NB4 (cell line): ENCODE measurements at regions not wholly inside any gene's neighbourhood (a gene's known extent, or its start where the extent isn't known, plus 50 kb on each side); places are given as distances from the start of the nearest gene placed in this dataset.
A peak's percentile ranks its signal among the peaks of the same experiment; 100 is the strongest.

Experiments used
- DNase-seq: peaks from one replicate; pipeline ENCODE4 v3.0.0; 2010; ENCODE audit warnings: low read depth
- H3K4me3 ChIP-seq: one replicate; pipeline ENCODE4 v1.5.1; 2011; ENCODE audit warnings: mild to moderate bottlenecking, low read depth, low read length, moderate library complexity
- MYC ChIP-seq: IDR thresholded peaks from 2 replicates; pipeline ENCODE4 v1.6.1; 2011; ENCODE audit warnings: low read depth, low read length
- POLR2A ChIP-seq: IDR thresholded peaks from 2 replicates; pipeline ENCODE4 v1.6.1; 2011; ENCODE audit warnings: mild to moderate bottlenecking; ENCODE audit not compliant: insufficient read length; ENCODE audit errors: extremely low read depth
- TF ChIP-seq, protein P1 (sequence below): IDR thresholded peaks from 2 replicates; pipeline ENCODE4 v1.6.1; 2011; ENCODE audit warnings: low read depth, low read length
- TF ChIP-seq, protein P2 (sequence below): IDR thresholded peaks from one replicate; pipeline ENCODE4 v1.5.1; 2012; ENCODE audit warnings: low read depth, low read length

DNA sequence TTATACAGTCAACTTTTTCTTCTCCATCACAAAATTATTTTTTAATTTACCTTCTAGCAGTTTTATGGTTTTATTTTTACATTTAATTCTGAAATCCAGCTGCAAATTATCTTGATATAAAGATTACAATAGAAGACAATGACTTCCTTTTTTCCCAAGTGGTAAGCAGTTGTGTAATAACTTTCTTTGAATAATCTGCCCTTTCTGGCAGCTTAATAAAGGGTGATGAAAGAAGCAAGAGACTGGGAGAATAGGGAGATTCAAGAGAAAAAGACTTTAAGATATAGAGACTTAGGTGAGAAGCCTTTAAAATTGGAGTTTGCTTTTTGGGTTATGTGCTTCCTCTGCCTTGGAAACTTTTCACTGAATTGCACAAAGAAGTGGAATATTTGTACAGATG lies 100.4 kb upstream of the FREM1 start:
- TF ChIP-seq POLR2A, result no peak
- TF ChIP-seq, protein P1, sequence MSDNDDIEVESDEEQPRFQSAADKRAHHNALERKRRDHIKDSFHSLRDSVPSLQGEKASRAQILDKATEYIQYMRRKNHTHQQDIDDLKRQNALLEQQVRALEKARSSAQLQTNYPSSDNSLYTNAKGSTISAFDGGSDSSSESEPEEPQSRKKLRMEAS, result no peak
- no peak overlapping the region for H3K4me3 ChIP-seq

DNA sequence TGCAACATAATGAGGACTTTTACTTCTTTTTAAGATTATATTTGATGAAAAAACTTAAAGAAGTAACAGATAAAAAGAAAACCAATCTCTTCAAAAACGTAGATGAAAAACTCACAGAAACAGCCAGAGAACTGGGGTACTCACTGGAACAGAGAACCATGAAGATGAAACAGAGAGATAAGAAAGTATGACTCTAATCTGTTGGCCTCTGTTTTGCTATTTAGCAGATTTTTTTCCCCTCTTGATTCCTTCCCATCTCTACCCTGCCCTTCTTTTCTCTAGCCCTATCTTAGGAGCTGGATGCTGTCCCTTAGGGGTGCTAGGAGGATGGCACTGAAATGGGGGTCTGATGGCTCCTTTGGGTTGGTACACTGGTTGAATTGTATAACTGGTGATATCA lies 97.5 kb upstream of the FREM1 start:
- no peak for DNase-seq
- no peak overlapping the region for H3K4me3 ChIP-seq
- TF ChIP-seq, protein P1, result no peak
- TF ChIP-seq POLR2A (no peak), MYC (no peak)
- TF ChIP-seq, protein P2, sequence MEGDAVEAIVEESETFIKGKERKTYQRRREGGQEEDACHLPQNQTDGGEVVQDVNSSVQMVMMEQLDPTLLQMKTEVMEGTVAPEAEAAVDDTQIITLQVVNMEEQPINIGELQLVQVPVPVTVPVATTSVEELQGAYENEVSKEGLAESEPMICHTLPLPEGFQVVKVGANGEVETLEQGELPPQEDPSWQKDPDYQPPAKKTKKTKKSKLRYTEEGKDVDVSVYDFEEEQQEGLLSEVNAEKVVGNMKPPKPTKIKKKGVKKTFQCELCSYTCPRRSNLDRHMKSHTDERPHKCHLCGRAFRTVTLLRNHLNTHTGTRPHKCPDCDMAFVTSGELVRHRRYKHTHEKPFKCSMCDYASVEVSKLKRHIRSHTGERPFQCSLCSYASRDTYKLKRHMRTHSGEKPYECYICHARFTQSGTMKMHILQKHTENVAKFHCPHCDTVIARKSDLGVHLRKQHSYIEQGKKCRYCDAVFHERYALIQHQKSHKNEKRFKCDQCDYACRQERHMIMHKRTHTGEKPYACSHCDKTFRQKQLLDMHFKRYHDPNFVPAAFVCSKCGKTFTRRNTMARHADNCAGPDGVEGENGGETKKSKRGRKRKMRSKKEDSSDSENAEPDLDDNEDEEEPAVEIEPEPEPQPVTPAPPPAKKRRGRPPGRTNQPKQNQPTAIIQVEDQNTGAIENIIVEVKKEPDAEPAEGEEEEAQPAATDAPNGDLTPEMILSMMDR, result no peak

More for the DNA sequence above, 100.4 kb upstream of the FREM1 start:
- peak; percentile 22 for DNase-seq

DNA sequence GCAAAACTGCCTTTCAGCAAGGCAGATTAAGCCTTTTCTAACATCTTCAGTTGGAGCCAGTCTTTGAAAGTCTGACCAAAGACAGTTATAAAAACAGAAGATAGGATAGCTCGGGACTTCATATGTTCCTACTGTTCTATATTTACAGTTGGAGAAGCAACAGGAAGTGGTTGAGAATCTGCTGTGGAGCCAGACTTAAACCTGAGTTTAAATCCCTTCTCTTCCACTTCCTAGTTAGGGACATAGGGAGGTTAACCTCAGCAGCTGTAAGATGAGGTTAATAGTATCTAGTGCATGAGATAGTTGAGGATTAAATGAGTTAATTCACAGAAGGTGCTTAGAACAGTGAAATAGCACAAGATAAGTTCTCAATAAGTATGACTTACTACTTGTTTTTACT lies 84.5 kb upstream of the FREM1 start:
- DNase-seq, result peak; percentile 36
- H3K4me3 ChIP-seq, result no peak overlapping the region
- TF ChIP-seq MYC (no peak), POLR2A (no peak)
- TF ChIP-seq, protein P2, result no peak
- TF ChIP-seq, protein P1, result no peak

DNA sequence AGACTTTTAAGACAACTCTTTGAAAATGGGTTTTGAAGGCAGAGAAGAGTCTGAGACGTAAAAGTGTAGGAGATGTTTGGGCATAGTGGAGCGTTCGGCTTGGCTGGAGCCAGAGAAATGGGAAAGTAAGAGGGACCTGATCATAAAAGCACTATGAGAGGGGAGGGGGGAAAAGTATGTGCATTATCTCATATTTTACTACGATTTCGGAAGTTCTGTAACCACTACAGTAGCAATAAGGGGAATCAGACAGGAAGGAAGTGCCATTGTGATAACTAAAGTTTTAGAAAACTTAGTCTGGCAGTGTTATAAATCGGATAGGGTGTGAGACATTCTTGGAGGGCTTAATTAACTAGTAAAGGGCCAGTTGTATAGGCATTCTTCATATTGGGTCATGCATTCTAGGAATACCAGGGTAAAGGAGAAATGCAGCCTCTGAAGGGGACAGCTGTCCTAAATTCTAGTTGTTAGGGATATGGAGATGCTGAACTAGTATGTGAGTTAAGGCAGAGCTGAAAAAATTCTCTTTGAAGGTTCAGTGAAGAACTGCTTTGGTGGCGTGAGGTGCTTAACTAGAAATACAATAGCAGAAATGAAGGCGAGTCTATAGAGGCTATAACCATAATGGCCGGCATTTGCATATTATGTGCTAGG lies 83.8 kb upstream of the FREM1 start:
- H3K4me3 ChIP-seq, result no peak overlapping the region
- no peak for DNase-seq
- no peak for TF ChIP-seq POLR2A
- TF ChIP-seq, protein P1, result no peak
- TF ChIP-seq MYC, result no peak
- TF ChIP-seq, protein P2, result no peak

DNA sequence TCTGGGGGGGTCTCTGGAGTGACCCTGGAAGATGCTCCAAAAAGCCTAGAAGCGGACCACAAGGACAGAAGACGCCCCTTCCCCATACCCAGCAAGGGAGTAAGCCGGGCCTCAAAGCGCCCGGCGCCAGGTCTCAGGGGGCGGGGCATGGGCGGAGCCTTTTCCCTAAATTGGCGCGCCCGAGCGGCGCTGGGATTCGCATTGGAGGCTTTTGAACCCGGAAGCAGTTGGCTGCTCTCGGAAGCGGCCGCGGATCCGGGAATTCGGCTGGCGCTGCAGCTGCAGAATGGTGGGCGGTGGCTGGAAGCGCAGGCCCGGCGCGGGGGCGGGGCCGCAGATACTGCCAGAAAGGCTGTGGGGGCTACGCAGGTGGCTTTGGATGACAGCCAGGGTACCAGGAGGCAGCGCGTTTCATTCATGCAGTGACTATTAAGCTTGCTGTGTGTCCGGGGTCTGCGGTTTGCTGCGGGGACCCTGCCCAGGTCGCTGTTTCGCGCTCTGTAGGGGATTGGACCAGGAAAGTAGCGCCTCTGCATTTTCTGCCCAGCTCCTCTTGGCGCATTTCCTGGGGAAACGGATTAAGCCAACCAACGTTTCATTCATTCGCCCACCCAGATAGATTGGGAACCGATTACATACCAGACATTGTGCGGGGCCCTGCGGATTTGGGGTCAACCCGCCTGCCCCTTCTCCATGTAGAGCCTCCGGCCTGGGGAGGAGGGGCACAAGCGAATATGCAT lies 83.0 kb upstream of the FREM1 start:
- no peak overlapping the region for H3K4me3 ChIP-seq
- TF ChIP-seq, protein P1, result no peak
- no peak for TF ChIP-seq POLR2A
- no peak for TF ChIP-seq MYC
- TF ChIP-seq, protein P2, result no peak
- DNase-seq, result no peak

DNA sequence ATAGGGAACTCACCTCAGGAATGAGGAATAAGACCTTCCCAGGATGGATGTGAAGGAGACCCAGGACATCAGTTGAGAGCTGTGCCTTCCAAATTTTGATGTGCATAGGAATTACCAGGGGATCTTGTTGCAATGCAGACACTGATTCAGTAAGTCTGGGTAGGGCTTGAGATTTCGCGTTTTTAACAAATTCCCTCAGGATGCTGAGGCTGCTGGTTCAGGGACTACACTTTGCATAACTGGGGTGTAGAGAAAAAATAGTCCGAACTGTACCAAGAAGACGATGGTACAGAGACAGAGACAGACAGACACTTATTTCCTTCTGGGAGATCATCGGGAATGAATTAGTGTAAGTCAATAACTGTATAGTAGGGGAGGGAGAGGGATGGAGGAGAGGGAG lies 82.3 kb upstream of the FREM1 start:
- H3K4me3 ChIP-seq, result peak overlapping the region; percentile 61
- peak; percentile 19 for DNase-seq

More for the DNA sequence above, 82.3 kb upstream of the FREM1 start:
- TF ChIP-seq, protein P2, result no peak
- TF ChIP-seq, protein P1, result no peak
- TF ChIP-seq POLR2A (no peak), MYC (no peak)
